ENCODE measurements at regions not wholly inside any gene's neighbourhood (a gene's known extent, or its start where the extent isn't known, plus 50 kb on each side); places are given as distances from the start of the nearest gene placed in this dataset.

DNA sequence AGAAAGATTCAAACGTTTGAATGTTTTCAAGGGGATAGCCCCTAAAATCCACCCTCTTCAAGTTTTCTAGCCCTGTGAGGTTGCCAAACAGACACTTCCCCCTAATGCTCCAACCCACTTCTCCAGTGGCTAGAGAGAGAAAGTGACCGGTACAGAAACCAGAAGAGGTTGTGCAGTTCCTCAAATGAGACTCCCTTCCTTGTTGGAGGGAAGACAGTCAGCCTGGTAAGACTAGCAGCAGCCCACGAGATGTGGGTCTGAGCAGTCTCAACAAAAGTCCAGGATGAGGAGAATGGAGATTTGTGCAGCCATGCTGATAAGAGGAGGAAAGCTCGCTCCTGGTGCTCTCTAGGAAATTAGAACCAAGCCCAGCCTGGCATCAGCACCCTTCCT is 222.8 kb upstream of the TPRG1 start:
- TF ChIP-seq JUN (IDR thresholded peaks at IDR 0.05) (no peak), ESRRA (IDR thresholded peaks at IDR 0.05; ENCODE audit: borderline replicate concordance, low read length) (no peak), FOSL2 (IDR thresholded peaks at IDR 0.05) (no peak), FOSL2 (CRISPR knock-in tag; IDR thresholded peaks at IDR 0.05) (no peak)
- TF ChIP-seq, protein P1, sequence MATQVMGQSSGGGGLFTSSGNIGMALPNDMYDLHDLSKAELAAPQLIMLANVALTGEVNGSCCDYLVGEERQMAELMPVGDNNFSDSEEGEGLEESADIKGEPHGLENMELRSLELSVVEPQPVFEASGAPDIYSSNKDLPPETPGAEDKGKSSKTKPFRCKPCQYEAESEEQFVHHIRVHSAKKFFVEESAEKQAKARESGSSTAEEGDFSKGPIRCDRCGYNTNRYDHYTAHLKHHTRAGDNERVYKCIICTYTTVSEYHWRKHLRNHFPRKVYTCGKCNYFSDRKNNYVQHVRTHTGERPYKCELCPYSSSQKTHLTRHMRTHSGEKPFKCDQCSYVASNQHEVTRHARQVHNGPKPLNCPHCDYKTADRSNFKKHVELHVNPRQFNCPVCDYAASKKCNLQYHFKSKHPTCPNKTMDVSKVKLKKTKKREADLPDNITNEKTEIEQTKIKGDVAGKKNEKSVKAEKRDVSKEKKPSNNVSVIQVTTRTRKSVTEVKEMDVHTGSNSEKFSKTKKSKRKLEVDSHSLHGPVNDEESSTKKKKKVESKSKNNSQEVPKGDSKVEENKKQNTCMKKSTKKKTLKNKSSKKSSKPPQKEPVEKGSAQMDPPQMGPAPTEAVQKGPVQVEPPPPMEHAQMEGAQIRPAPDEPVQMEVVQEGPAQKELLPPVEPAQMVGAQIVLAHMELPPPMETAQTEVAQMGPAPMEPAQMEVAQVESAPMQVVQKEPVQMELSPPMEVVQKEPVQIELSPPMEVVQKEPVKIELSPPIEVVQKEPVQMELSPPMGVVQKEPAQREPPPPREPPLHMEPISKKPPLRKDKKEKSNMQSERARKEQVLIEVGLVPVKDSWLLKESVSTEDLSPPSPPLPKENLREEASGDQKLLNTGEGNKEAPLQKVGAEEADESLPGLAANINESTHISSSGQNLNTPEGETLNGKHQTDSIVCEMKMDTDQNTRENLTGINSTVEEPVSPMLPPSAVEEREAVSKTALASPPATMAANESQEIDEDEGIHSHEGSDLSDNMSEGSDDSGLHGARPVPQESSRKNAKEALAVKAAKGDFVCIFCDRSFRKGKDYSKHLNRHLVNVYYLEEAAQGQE (IDR thresholded peaks at IDR 0.05) = no peak

Measured in A549 (cell line).